Endothelial cell (in vitro differentiated cells): ENCODE measurements at regions not wholly inside any gene's neighbourhood (a gene's known extent, or its start where the extent isn't known, plus 50 kb on each side); places are given as distances from the start of the nearest gene placed in this dataset.

ENCODE experiments used
- DNase-seq: peaks from one replicate; pipeline ENCODE4 v3.0.0; 2021; ENCODE audit warnings: low spot score
- H3K27ac Mint-ChIP-seq: one replicate; pipeline ENCODE4 v1.8.0; 2021; ENCODE audit warnings: mixed read lengths, inconsistent platforms; ENCODE audit not compliant: unreplicated experiment
- H3K27me3 Mint-ChIP-seq: one replicate; pipeline ENCODE4 v1.8.0; 2021; ENCODE audit warnings: mild to moderate bottlenecking, moderate library complexity, mixed read lengths, inconsistent platforms; ENCODE audit not compliant: unreplicated experiment
- H3K36me3 Mint-ChIP-seq: one replicate; pipeline ENCODE4 v1.8.0; 2021; ENCODE audit warnings: mild to moderate bottlenecking, low read depth, mixed read lengths, inconsistent platforms; ENCODE audit not compliant: unreplicated experiment
- H3K4me1 Mint-ChIP-seq: one replicate; pipeline ENCODE4 v1.8.0; 2021; ENCODE audit warnings: mild to moderate bottlenecking, mixed read lengths, inconsistent platforms; ENCODE audit not compliant: unreplicated experiment
- H3K4me3 Mint-ChIP-seq: one replicate; pipeline ENCODE4 v1.8.0; 2021; ENCODE audit warnings: mild to moderate bottlenecking, mixed read lengths, inconsistent platforms; ENCODE audit not compliant: unreplicated experiment
- H3K9me3 Mint-ChIP-seq: one replicate; pipeline ENCODE4 v1.8.0; 2021; ENCODE audit warnings: mixed read lengths, inconsistent platforms; ENCODE audit not compliant: unreplicated experiment
- CTCF ChIP-seq: fragments of 200-600 bp; sonication (generic); IDR thresholded peaks from one replicate; pipeline ENCODE4 v1.5.0; 2021; ENCODE audit warnings: antibody characterized with exemption; ENCODE audit not compliant: unreplicated experiment

GRCh38 chr7:98534493-98534892 is 82.6 kb upstream of the NPTX2 start:
- H3K27ac Mint-ChIP-seq = no peak overlapping the region
- TF ChIP-seq CTCF = no peak
- no peak for DNase-seq
- H3K36me3 Mint-ChIP-seq = peaks cover 4% of the 10 kb centered on the region
- H3K4me3 Mint-ChIP-seq = no peak overlapping the region
- no peaks in the 10 kb centered on the region for H3K4me1 Mint-ChIP-seq
- H3K27me3 Mint-ChIP-seq = no peaks in the 10 kb centered on the region
- H3K9me3 Mint-ChIP-seq = peaks cover 3% of the 10 kb centered on the region

DNA sequence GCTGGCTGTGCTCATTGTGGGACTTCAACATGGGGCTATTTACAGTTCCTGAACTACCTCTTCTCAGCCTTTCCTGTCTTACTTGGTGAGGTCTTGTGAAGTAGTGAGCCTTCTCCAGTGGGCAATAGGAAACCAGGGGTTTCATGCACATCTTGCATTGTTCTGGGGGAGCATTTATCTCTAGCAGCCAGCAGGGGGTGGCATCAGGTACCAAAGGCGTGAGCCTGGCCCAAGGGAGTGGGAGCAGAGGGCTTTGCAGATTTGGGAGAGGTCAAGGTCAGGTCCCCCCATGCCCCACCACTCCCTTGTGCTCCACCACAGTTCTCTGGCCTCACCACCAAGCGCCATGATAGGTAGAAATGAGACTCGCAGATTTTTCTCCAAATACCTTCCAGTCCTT is 85.4 kb upstream of the NPTX2 start:
- peaks cover 4% of the 10 kb centered on the region for H3K36me3 Mint-ChIP-seq

DNA sequence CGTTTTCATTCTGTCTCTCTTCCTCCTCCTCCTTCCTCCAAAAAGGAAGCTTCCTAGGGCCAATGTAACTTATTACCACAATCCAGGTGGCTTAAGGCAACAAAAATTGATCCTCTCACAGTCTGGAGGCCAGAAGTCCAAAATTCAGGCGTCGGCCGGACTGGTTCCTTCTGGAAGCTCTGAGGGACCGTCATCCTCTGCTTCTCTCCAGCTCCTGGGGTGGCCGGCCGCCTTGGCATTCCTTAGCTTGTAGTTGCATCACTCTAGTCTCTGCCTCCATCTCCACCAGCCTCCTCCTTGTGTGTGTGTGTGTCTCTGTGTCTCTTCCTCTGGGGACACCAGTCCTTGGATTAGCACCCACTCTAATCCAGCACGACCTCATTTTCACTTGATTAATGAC is 89.0 kb upstream of the NPTX2 start:
- Mint-ChIP-seq H3K27ac (no peak overlapping the region), H3K36me3 (peaks cover 4% of the 10 kb centered on the region), H3K4me3 (no peak overlapping the region), H3K4me1 (no peaks in the 10 kb centered on the region), H3K27me3 (peaks cover 1% of the 10 kb centered on the region), H3K9me3 (peaks cover 3% of the 10 kb centered on the region)
- TF ChIP-seq CTCF = no peak
- DNase-seq = no peak

More for the DNA sequence above, 85.4 kb upstream of the NPTX2 start:
- Mint-ChIP-seq H3K4me1 (no peaks in the 10 kb centered on the region), H3K27me3 (peaks cover 1% of the 10 kb centered on the region), H3K27ac (no peak overlapping the region), H3K4me3 (no peak overlapping the region), H3K9me3 (peaks cover 3% of the 10 kb centered on the region)
- TF ChIP-seq CTCF = no peak
- DNase-seq = no peak

DNA sequence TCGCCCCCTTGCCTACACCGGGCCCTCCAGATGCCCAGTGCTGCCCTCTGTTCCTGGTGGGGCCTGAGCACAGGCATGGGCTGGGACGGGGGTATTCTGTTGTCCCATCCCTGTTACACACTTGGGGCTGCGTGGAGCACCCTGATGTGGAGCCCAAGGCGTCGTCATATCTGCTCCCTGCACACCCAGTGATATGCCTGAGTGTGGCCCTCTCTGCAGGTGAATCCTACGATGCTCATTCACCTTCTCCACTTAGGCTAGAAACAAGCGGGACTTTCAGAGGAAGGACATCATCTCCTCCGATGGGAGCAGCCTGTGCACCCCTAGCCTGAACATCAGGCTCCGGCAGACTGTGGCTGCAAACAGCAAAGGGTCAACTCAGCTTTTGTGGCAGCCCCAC is 91.0 kb upstream of the NPTX2 start:
- Mint-ChIP-seq H3K9me3 (no peaks in the 10 kb centered on the region), H3K27me3 (peaks cover 1% of the 10 kb centered on the region), H3K4me3 (no peak overlapping the region)

More for the DNA sequence above, 91.0 kb upstream of the NPTX2 start:
- Mint-ChIP-seq H3K4me1 (no peaks in the 10 kb centered on the region), H3K27ac (no peak overlapping the region), H3K36me3 (peaks cover 7% of the 10 kb centered on the region)
- TF ChIP-seq CTCF = no peak
- DNase-seq = no peak
